ENCODE measurements at regions not wholly inside any gene's neighbourhood (a gene's known extent, or its start where the extent isn't known, plus 50 kb on each side); places are given as distances from the start of the nearest gene placed in this dataset.
A peak's percentile ranks its signal among the peaks of the same experiment; 100 is the strongest.
"Not testable (repeated sequence)": the region's sequence is repeated elsewhere in the genome, so short reads cannot be mapped to it uniquely, and the experiment has no call there.

GRCh38 chr6:153340568-153340967 is 209.5 kb upstream of the RGS17 start:
- ATAC-seq (no peak), DNase-seq (no peak)
- Histone ChIP-seq H3K9me3 (ENCODE audit: control insufficient read depth in 2 of 3, low read length in 3 of 3) (no peaks in the 10 kb centered on the region), H3K4me3 (ENCODE audit: low read length) (no peak overlapping the region), H3K4me1 (ENCODE audit: control insufficient read depth in 2 of 2, insufficient read depth in 2 of 2, low read length in 2 of 2) (no peaks in the 10 kb centered on the region), H3K27ac (ENCODE audit: low read depth, low read length) (no peak overlapping the region), H3K27me3 (ENCODE audit: control insufficient read depth in 2 of 2, insufficient read depth in 2 of 2, low read length in 2 of 2) (no peaks in the 10 kb centered on the region), H3K36me3 (ENCODE audit: control insufficient read depth in 2 of 3, insufficient read depth in 3 of 3, low read length in 3 of 3) (no peaks in the 10 kb centered on the region)
- Mint-ChIP-seq H3K4me3 (no peak overlapping the region), H3K27me3 (no peaks in the 10 kb centered on the region), H3K27ac (no peak overlapping the region), H3K36me3 (peaks cover 0 to under 1% (median 0%) of the 10 kb centered on the region in 5 donors), H3K9me3 (peaks cover 0 to 6% (median 0%) of the 10 kb centered on the region in 11 donors), H3K4me1 (no peaks in the 10 kb centered on the region)
- CTCF ChIA-PET: no interaction called here
- intact Hi-C loops (cut with micrococcal nuclease): no loop called here
- POLR2A ChIA-PET: no interaction called here

DNA sequence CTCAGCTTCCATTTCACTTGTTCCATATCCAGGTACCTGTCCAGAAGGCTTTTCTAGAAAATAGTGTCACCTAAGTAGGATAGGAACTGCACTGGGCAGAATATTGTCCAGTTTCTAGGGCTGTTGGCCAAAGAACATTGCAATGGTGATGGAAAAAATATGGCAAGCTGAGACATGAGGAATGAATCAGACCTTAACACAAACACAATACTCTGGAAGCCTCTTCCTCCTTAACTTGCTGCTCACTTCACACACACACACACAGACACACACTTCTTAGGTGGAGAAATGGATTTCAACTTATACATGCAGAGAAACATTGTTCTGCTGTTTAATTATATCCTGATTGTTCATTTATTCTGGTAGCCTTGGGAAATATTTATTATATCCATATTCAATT is 203.0 kb upstream of the RGS17 start:
- H3K9me3 Mint-ChIP-seq: peaks cover 0 to 11% (median 5%) of the 10 kb centered on the region in 11 donors
- H3K27ac Mint-ChIP-seq: no peak overlapping the region
- CTCF ChIA-PET: no interaction called here
- no peaks in the 10 kb centered on the region for H3K27me3 Mint-ChIP-seq
- no peaks in the 10 kb centered on the region for H3K27me3 ChIP-seq (ENCODE audit: control insufficient read depth in 2 of 2, insufficient read depth in 2 of 2, low read length in 2 of 2)
- no peak overlapping the region for H3K4me3 ChIP-seq (ENCODE audit: low read length)
- intact Hi-C loops (cut with micrococcal nuclease): no loop called here
- H3K27ac ChIP-seq (ENCODE audit: low read depth, low read length): no peak overlapping the region
- no peaks in the 10 kb centered on the region for H3K36me3 Mint-ChIP-seq
- POLR2A ChIA-PET: no interaction called here
- H3K4me1 Mint-ChIP-seq: no peaks in the 10 kb centered on the region
- no peaks in the 10 kb centered on the region for H3K4me1 ChIP-seq (ENCODE audit: control insufficient read depth in 2 of 2, insufficient read depth in 2 of 2, low read length in 2 of 2)
- H3K9me3 ChIP-seq (ENCODE audit: control insufficient read depth in 2 of 3, low read length in 3 of 3): no peaks in the 10 kb centered on the region
- DNase-seq (no peak), ATAC-seq (no peak)
- H3K4me3 Mint-ChIP-seq: no peak overlapping the region
- no peaks in the 10 kb centered on the region for H3K36me3 ChIP-seq (ENCODE audit: control insufficient read depth in 2 of 3, insufficient read depth in 3 of 3, low read length in 3 of 3)

DNA sequence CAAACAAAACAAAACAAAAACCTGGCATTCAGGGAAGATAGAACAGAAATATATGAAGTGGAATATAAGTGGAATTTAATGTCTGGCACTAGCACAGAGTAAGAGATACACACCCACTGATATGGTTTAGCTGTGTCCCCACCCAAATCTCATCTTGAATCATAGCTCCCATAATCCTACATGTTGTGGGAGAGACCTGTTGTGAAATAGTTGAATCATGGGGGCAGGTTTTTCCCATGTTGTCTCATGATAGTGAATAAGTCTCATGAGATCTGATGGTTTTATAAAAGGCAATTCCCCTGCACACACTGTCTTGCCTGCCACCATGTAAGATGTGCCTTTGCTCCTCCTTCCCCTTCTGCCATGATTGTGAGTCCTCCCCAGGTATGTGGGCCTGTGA is 200.1 kb upstream of the RGS17 start:
- intact Hi-C loops (cut with micrococcal nuclease); H3K9me3 ChIP-seq (ENCODE audit: control insufficient read depth in 2 of 3, low read length in 3 of 3); H3K4me3 Mint-ChIP-seq; ATAC-seq; H3K36me3 ChIP-seq (ENCODE audit: control insufficient read depth in 2 of 3, insufficient read depth in 3 of 3, low read length in 3 of 3); H3K4me1 Mint-ChIP-seq; H3K4me3 ChIP-seq (ENCODE audit: low read length); H3K36me3 Mint-ChIP-seq; H3K27ac Mint-ChIP-seq; CTCF ChIA-PET; H3K27me3 Mint-ChIP-seq; H3K27ac ChIP-seq (ENCODE audit: low read depth, low read length); H3K4me1 ChIP-seq (ENCODE audit: control insufficient read depth in 2 of 2, insufficient read depth in 2 of 2, low read length in 2 of 2); H3K27me3 ChIP-seq (ENCODE audit: control insufficient read depth in 2 of 2, insufficient read depth in 2 of 2, low read length in 2 of 2); POLR2A ChIA-PET; DNase-seq: not testable (repeated sequence)
- peaks cover 0 to 11% (median 2%) of the 10 kb centered on the region in 11 donors for H3K9me3 Mint-ChIP-seq

DNA sequence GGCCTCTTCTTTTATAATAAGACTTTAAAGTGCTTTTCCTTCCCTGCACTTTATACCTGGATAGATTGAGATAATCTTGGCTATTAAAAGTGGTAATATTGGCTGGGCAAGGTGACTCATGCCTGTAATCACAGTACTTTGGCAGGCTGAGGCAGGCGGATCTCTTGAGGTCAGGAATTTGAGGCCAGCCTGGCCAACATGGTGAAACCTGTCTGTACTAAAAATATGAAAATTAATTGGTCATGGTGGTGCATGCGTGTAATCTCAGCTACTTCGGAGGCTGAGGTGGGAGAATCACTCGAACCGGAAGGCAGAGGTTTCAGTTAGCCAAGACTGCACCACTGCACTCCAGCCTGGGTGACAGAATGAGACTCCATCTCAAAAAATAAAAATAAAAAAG is 197.1 kb upstream of the RGS17 start:
- H3K4me3 ChIP-seq (ENCODE audit: low read length): no peak overlapping the region
- no peak overlapping the region for H3K27ac ChIP-seq (ENCODE audit: low read depth, low read length)
- CTCF ChIA-PET: no interaction called here
- POLR2A ChIA-PET: no interaction called here
- Mint-ChIP-seq H3K4me3 (no peak overlapping the region), H3K27ac (no peak overlapping the region), H3K36me3 (no peaks in the 10 kb centered on the region), H3K9me3 (peaks cover 0 to 11% (median 2%) of the 10 kb centered on the region in 11 donors), H3K27me3 (no peaks in the 10 kb centered on the region), H3K4me1 (no peaks in the 10 kb centered on the region)
- H3K9me3 ChIP-seq (ENCODE audit: control insufficient read depth in 2 of 3, low read length in 3 of 3): no peaks in the 10 kb centered on the region
- no peaks in the 10 kb centered on the region for H3K36me3 ChIP-seq (ENCODE audit: control insufficient read depth in 2 of 3, insufficient read depth in 3 of 3, low read length in 3 of 3)
- DNase-seq: no peak
- intact Hi-C loops (cut with micrococcal nuclease): no loop called here
- no peak for ATAC-seq
- H3K4me1 ChIP-seq (ENCODE audit: control insufficient read depth in 2 of 2, insufficient read depth in 2 of 2, low read length in 2 of 2): no peaks in the 10 kb centered on the region
- no peaks in the 10 kb centered on the region for H3K27me3 ChIP-seq (ENCODE audit: control insufficient read depth in 2 of 2, insufficient read depth in 2 of 2, low read length in 2 of 2)

DNA sequence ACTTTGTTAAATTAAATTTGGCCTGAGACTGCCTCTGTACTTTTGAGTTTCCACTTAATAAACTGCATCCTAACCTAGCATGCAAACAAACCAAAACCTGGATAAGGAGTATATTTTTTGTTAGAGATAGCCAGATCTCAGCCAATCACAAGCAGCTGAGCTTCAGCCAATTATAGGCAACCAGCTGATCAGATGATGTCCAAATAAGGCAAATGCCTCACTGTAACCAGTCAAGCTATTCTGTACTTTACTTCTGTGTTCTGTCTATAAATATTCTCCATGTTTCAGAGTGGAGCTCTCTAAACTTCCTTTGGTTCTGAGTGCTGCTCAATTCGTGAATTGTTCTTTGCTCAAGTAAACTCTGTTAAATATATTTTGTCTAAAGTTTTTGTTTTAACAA is 194.6 kb upstream of the RGS17 start:
- Mint-ChIP-seq H3K27me3 (no peaks in the 10 kb centered on the region), H3K36me3 (no peaks in the 10 kb centered on the region), H3K9me3 (peaks cover 0 to 5% (median 0%) of the 10 kb centered on the region in 11 donors), H3K27ac (no peak overlapping the region), H3K4me3 (no peak overlapping the region), H3K4me1 (no peaks in the 10 kb centered on the region)
- no peaks in the 10 kb centered on the region for H3K27me3 ChIP-seq (ENCODE audit: control insufficient read depth in 2 of 2, insufficient read depth in 2 of 2, low read length in 2 of 2)
- H3K9me3 ChIP-seq (ENCODE audit: control insufficient read depth in 2 of 3, low read length in 3 of 3): no peaks in the 10 kb centered on the region
- CTCF ChIA-PET: interaction anchor here (0.7 kb wide), 1 partner anchor 233 kb away, joined by 3 read pairs; no protein-coding TSS in a partner anchor
- H3K4me1 ChIP-seq (ENCODE audit: control insufficient read depth in 2 of 2, insufficient read depth in 2 of 2, low read length in 2 of 2): no peaks in the 10 kb centered on the region
- ATAC-seq: no peak
- intact Hi-C loops (cut with micrococcal nuclease): no loop called here
- POLR2A ChIA-PET: no interaction called here
- H3K36me3 ChIP-seq (ENCODE audit: control insufficient read depth in 2 of 3, insufficient read depth in 3 of 3, low read length in 3 of 3): no peaks in the 10 kb centered on the region
- no peak for DNase-seq
- H3K4me3 ChIP-seq (ENCODE audit: low read length): no peak overlapping the region
- no peak overlapping the region for H3K27ac ChIP-seq (ENCODE audit: low read depth, low read length)

DNA sequence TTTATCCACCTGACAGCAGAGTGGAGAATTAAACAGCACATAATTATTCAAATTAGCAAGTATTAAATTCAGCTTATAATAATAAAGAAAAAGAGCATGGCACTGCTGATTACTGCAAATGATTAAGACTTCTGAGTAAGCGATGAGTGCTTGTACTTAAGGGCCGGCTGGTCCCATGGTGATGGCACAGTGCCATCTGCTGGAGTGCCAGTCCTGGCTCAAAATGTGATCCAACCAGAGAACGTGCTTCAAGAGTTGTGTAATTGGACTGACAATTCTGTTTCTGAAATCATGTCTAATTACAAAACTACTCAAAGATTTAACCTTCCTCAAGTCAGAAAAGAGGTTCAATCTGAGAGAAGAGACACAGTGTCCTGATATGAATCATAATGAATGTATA is 181.6 kb upstream of the RGS17 start:
- intact Hi-C loops (cut with micrococcal nuclease): loop anchor here (1.0 to 5.0 kb wide), 4 partner anchors 81 to 450 kb away; no protein-coding TSS in a partner anchor
- CTCF ChIA-PET: no interaction called here
- H3K27me3 ChIP-seq (ENCODE audit: control insufficient read depth in 2 of 2, insufficient read depth in 2 of 2, low read length in 2 of 2): no peaks in the 10 kb centered on the region

DNA sequence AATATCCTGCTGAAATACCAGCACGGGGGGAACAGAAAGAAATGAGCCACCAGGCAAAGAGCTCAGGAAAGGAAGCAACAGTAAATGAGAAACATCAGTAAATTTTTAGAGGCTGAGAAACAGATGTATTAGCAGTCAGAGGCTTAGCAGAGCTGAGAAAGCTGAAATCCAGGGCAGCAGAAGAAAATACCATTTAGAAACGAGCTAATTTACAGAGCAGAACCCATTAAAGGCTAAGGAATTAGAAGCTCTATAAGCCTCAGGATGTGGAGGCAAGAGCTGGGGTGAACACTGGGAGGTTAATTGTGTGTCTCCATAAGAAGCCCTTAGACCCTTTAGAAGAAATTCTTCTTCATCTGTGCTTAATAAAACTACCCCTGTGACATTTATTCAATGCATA is 178.6 kb upstream of the RGS17 start:
- no peaks in the 10 kb centered on the region for H3K9me3 ChIP-seq (ENCODE audit: control insufficient read depth in 2 of 3, low read length in 3 of 3)
- CTCF ChIA-PET: no interaction called here
- no peaks in the 10 kb centered on the region for H3K9me3 Mint-ChIP-seq
- ATAC-seq: no peak
- no peaks in the 10 kb centered on the region for H3K36me3 Mint-ChIP-seq
- H3K4me3 Mint-ChIP-seq: no peak overlapping the region
- H3K4me3 ChIP-seq (ENCODE audit: low read length): no peak overlapping the region
- peaks cover 0 to 7% (median 0%) of the 10 kb centered on the region in 7 donors for H3K4me1 Mint-ChIP-seq
- peaks cover 0 to 12% (median under 1%) of the 10 kb centered on the region in 5 donors for H3K27me3 Mint-ChIP-seq
- POLR2A ChIA-PET: no interaction called here
- H3K27me3 ChIP-seq (ENCODE audit: control insufficient read depth in 2 of 2, insufficient read depth in 2 of 2, low read length in 2 of 2): no peaks in the 10 kb centered on the region
- no peak overlapping the region for H3K27ac ChIP-seq (ENCODE audit: low read depth, low read length)
- intact Hi-C loops (cut with micrococcal nuclease): loop anchor here in 1 of 2 donors (5.0 kb wide), 1 partner anchor 447 kb away; no protein-coding TSS in a partner anchor
- peak overlapping the region in 1 of 9 donors; percentile 2 for H3K27ac Mint-ChIP-seq
- DNase-seq: no peak
- no peaks in the 10 kb centered on the region for H3K36me3 ChIP-seq (ENCODE audit: control insufficient read depth in 2 of 3, insufficient read depth in 3 of 3, low read length in 3 of 3)
- H3K4me1 ChIP-seq (ENCODE audit: control insufficient read depth in 2 of 2, insufficient read depth in 2 of 2, low read length in 2 of 2): no peaks in the 10 kb centered on the region

More for the DNA sequence above, 181.6 kb upstream of the RGS17 start:
- POLR2A ChIA-PET: no interaction called here
- Histone ChIP-seq H3K36me3 (ENCODE audit: control insufficient read depth in 2 of 3, insufficient read depth in 3 of 3, low read length in 3 of 3) (no peaks in the 10 kb centered on the region), H3K4me3 (ENCODE audit: low read length) (no peak overlapping the region), H3K4me1 (ENCODE audit: control insufficient read depth in 2 of 2, insufficient read depth in 2 of 2, low read length in 2 of 2) (no peaks in the 10 kb centered on the region), H3K27ac (ENCODE audit: low read depth, low read length) (no peak overlapping the region), H3K9me3 (ENCODE audit: control insufficient read depth in 2 of 3, low read length in 3 of 3) (no peaks in the 10 kb centered on the region)
- H3K9me3 Mint-ChIP-seq: peaks cover 0 to 6% (median 0%) of the 10 kb centered on the region in 11 donors
- H3K27me3 Mint-ChIP-seq: peaks cover 0 to 8% (median 4%) of the 10 kb centered on the region in 5 donors
- H3K4me1 Mint-ChIP-seq: peaks cover 0 to 7% (median 0%) of the 10 kb centered on the region in 7 donors
- H3K4me3 Mint-ChIP-seq: no peak overlapping the region
- peak in 3 of 9 donors; percentile 2 to 36 (median 13) for DNase-seq
- no peaks in the 10 kb centered on the region for H3K36me3 Mint-ChIP-seq
- ATAC-seq: peak; percentile 45
- H3K27ac Mint-ChIP-seq: no peak overlapping the region

Data from naive thymus-derived CD4-positive, alpha-beta T cell (primary cell).